Body of pancreas (tissue), 4 donors: ENCODE measurements at regions not wholly inside any gene's neighbourhood (a gene's known extent, or its start where the extent isn't known, plus 50 kb on each side); places are given as distances from the start of the nearest gene placed in this dataset.

ENCODE experiments used
- ATAC-seq: fragments of 150-250 bp; one replicate; pipeline ENCODE4 v1.9.1; 2016
- DNase-seq, 4 donors: peaks; one replicate each; pipeline ENCODE4 v3.0.0-alpha.2; 2019
- H3K27ac ChIP-seq, 4 donors: fragments of 200-600 bp; sonication (generic); 1 replicate in 3 of 4; 2 replicates in 1 of 4; pipeline versions ENCODE4 v1.5.1 to v1.6.1; 2016 to 2019; ENCODE audit warnings: mild to moderate bottlenecking in 1 of 4, mixed read lengths in 1 of 4, moderate library complexity in 1 of 4
- H3K27me3 ChIP-seq, 2 donors: fragments of 200-600 bp; sonication (generic); one replicate each; pipeline ENCODE4 v1.6.0; 2016; ENCODE audit warnings: mild to moderate bottlenecking in 1 of 2
- H3K36me3 ChIP-seq, 2 donors: fragments of 200-600 bp; sonication (generic); replicated peaks in 1 of 2; 2 replicates each; pipeline ENCODE4 v1.5.1; 2016; ENCODE audit warnings: low read depth in 2 of 2; ENCODE audit not compliant: insufficient read depth in 1 of 2
- H3K4me1 ChIP-seq: fragments of 200-600 bp; sonication (generic); one replicate; pipeline ENCODE4 v1.6.0; 2016
- H3K4me3 ChIP-seq, 2 donors: fragments of 200-600 bp; sonication (generic); 1 replicate in 1 of 2; 2 replicates in 1 of 2; pipeline ENCODE4 v1.5.1; 2016 to 2019
- H3K9me3 ChIP-seq, 3 donors: fragments of 200-600 bp; sonication (generic); 1 replicate in 2 of 3; 2 replicates in 1 of 3; pipeline ENCODE4 v1.5.1; 2016
- POLR2A ChIP-seq, 3 donors: fragments of 450-650 bp; IDR thresholded peaks; one replicate each; pipeline ENCODE4 v1.6.1; 2016; ENCODE audit warnings: antibody characterized with exemption in 3 of 3, mild to moderate bottlenecking in 2 of 3
- WGBS, 2 donors: methylation state at CpG; one replicate each; pipeline ENCODE4 v1.1.5; 2017; 5-methylcytosine and 5-hydroxymethylcytosine counted together
- intact Hi-C: fragments of 100-400 bp; cut with DNase I; formaldehyde crosslinking; loops from one replicate; pipeline ENCODE4 v1.15.1; 2023
- TF ChIP-seq, protein P1 (sequence below), 7 experiments: fragments of 450-650 bp in 4 of 7; fragments of 200-600 bp in 3 of 7; sonication (generic) in 3 of 7; IDR thresholded peaks; one replicate each; pipeline ENCODE4 v1.5.1; 2016 to 2019; ENCODE audit warnings: antibody characterized with exemption in 7 of 7

DNA sequence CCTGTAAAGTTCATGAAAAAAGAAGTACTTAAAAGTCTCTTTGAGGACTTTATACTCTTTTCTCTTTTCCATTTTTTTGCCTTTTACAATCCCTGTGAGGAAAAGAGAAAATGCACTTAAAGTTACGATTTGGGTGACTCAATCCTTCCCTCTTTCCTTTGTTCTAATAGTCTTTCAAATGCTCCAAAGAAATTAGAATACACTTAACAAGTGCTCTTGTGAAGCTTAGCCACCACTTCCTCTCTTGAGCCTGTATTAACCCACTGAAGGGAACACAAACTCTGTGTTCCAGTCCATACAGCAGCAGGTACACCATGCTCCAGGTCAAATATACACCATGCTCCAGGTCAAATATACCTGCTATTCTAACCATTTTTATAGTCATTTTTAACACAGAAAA, 581.1 kb upstream of the MGAT4C start:
- no peak for DNase-seq
- Histone ChIP-seq H3K36me3 (no peaks in the 10 kb centered on the region), H3K27ac (no peak overlapping the region), H3K9me3 (no peaks in the 10 kb centered on the region), H3K27me3 (no peaks in the 10 kb centered on the region), H3K4me3 (no peak overlapping the region), H3K4me1 (no peaks in the 10 kb centered on the region)
- intact Hi-C loops = no loop called here
- no peak for ATAC-seq
- WGBS, 2 donors = 43 to 53% methylated on average over 1 of the region's 1 CpG
- TF ChIP-seq, protein P1, sequence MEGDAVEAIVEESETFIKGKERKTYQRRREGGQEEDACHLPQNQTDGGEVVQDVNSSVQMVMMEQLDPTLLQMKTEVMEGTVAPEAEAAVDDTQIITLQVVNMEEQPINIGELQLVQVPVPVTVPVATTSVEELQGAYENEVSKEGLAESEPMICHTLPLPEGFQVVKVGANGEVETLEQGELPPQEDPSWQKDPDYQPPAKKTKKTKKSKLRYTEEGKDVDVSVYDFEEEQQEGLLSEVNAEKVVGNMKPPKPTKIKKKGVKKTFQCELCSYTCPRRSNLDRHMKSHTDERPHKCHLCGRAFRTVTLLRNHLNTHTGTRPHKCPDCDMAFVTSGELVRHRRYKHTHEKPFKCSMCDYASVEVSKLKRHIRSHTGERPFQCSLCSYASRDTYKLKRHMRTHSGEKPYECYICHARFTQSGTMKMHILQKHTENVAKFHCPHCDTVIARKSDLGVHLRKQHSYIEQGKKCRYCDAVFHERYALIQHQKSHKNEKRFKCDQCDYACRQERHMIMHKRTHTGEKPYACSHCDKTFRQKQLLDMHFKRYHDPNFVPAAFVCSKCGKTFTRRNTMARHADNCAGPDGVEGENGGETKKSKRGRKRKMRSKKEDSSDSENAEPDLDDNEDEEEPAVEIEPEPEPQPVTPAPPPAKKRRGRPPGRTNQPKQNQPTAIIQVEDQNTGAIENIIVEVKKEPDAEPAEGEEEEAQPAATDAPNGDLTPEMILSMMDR (IDR thresholded peaks at IDR 0.05) = no peak
- TF ChIP-seq POLR2A (IDR thresholded peaks at IDR 0.05) = no peak

DNA sequence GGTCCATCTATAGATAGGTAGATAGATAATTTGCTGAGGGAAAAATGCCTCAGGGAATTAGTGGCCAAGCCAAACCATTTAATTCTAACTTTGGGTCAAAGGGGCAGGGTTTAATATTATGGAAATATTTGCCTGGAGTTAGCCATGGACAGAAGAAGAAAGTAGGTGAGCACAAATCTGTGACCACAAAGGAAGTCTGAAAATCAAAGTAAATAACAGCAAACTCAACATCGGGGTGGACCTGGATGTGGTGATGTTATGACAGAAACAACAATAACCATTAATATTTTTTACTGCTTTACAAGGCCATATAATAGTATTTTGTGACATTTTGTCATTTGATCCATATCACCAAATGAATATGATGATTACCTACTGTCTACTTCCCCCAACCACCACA, 578.0 kb upstream of the MGAT4C start:
- ATAC-seq = no peak

DNA sequence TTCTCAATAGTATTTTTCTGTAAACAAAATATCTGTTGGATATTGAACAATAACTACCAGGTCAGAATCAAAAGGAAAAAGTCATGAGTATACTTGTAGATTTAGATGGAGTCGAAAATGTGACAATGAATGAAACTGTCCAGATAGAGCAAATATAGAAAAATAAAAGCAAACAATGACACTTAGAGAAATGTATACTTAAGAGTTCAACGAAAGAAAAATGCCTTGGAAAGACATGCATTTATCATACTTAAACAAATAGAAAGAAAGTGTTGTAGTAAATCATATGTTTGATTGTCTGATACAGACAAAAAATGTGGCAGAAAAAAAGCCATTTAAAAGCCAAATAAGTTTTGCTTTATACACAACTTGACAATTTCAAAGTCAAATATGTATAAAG, 571.2 kb upstream of the MGAT4C start:
- no peaks in the 10 kb centered on the region for H3K36me3 ChIP-seq
- H3K4me3 ChIP-seq = no peak overlapping the region
- no peak overlapping the region for H3K27ac ChIP-seq
- H3K27me3 ChIP-seq = no peaks in the 10 kb centered on the region
- ATAC-seq (no peak), DNase-seq (no peak)
- intact Hi-C loops = no loop called here
- no peaks in the 10 kb centered on the region for H3K9me3 ChIP-seq
- 13 to 14% methylated on average over 2 of the region's 2 CpGs for WGBS, 2 donors
- no peaks in the 10 kb centered on the region for H3K4me1 ChIP-seq
- no peak for TF ChIP-seq POLR2A (IDR thresholded peaks at IDR 0.05)
- TF ChIP-seq, protein P1 (IDR thresholded peaks at IDR 0.05) = no peak

More for the DNA sequence above, 578.0 kb upstream of the MGAT4C start:
- Histone ChIP-seq H3K27me3 (no peaks in the 10 kb centered on the region), H3K9me3 (no peaks in the 10 kb centered on the region), H3K4me1 (no peaks in the 10 kb centered on the region), H3K27ac (no peak overlapping the region), H3K36me3 (no peaks in the 10 kb centered on the region), H3K4me3 (no peak overlapping the region)
- intact Hi-C loops = no loop called here
- TF ChIP-seq POLR2A (IDR thresholded peaks at IDR 0.05) = no peak
- TF ChIP-seq, protein P1 (IDR thresholded peaks at IDR 0.05) = no peak
- no peak for DNase-seq
- 72 to 87% methylated on average over 1 of the region's 1 CpG for WGBS, 2 donors

DNA sequence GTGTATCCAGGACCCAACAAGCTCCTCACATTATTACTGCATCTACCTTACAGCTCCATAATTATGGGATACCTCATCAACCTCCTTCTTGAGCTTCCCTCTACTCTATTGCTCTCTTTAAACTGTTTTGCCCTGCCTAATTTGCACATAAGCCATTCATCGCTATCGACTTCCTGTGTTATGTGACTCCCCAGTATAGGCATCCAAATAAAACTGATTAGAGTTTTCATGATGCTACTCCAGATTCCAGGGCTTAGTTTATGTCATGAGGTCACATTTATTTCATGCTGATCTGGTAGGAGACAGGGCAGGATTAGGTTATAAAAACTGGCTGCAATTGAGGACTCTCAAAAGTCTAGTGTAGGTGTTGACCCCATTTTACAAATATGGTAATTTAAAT, 569.9 kb upstream of the MGAT4C start:
- TF ChIP-seq, protein P1 (IDR thresholded peaks at IDR 0.05) = no peak
- no peak for TF ChIP-seq POLR2A (IDR thresholded peaks at IDR 0.05)
- Histone ChIP-seq H3K36me3 (no peaks in the 10 kb centered on the region), H3K4me3 (no peak overlapping the region), H3K27me3 (no peaks in the 10 kb centered on the region), H3K4me1 (no peaks in the 10 kb centered on the region), H3K9me3 (no peaks in the 10 kb centered on the region), H3K27ac (no peak overlapping the region)
- no peak for DNase-seq
- WGBS, 2 donors = 87 to 91% methylated on average over 2 of the region's 2 CpGs
- intact Hi-C loops = no loop called here
- no peak for ATAC-seq

DNA sequence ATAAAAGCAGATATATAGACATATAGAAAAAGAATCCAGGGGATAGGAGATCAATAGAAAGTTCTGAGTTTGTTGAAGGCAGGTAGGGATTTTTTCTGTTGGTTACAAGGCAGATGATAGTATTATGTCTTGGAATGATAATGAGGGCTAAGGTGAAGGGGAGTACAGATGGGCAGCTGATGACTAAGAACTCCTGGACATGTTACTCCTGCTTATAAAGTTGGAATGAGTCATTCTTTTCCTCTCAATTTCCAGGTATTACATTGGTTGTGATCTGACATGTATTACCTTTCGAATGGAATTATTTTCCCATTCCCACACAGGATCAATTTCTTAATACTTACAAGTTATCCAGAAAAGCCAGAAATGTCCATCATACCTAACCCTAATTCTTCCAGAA, 545.2 kb upstream of the MGAT4C start:
- Histone ChIP-seq H3K36me3 (no peaks in the 10 kb centered on the region), H3K27ac (no peak overlapping the region), H3K4me3 (no peak overlapping the region), H3K27me3 (no peaks in the 10 kb centered on the region), H3K9me3 (no peaks in the 10 kb centered on the region), H3K4me1 (no peaks in the 10 kb centered on the region)
- DNase-seq (no peak), ATAC-seq (no peak)
- TF ChIP-seq, protein P1 (IDR thresholded peaks at IDR 0.05) = no peak
- no peak for TF ChIP-seq POLR2A (IDR thresholded peaks at IDR 0.05)
- WGBS, 2 donors = 60 to 73% methylated on average over 1 of the region's 1 CpG
- intact Hi-C loops = no loop called here
